ENCODE measurements at regions not wholly inside any gene's neighbourhood (a gene's known extent, or its start where the extent isn't known, plus 50 kb on each side); places are given as distances from the start of the nearest gene placed in this dataset.
A peak's percentile ranks its signal among the peaks of the same experiment; 100 is the strongest.

DNA sequence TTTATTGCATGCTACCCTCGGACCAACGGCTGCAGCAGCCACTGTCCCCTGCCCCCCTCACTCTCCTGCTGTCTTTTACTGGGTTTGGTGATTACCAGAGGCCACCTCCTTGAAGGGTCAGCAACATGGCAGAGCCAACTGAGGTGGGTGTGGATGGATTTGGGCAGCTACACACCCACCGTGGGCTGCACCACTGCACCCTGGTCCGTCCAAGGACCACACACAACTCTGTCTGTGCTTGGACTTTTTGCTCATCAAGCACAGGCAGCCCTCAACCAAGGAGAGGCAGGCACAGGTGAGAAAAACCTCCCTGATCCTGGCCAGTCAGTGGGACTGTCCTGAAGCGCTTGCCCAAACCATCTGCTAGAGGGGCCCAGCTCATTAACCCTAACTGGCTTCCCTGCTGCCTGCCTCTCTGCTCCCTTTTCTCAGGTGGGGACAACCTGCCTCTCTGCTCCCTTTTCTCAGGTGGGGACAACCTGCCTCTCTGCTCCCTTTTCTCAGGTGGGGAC, 239.5 kb upstream of the PITRM1 start:
- Histone ChIP-seq H3K27ac (ENCODE audit: low read length) (no peak overlapping the region), H2AFZ (ENCODE audit: low read length) (no peak overlapping the region), H3K4me2 (ENCODE audit: low read depth, low read length, poor library complexity, severe bottlenecking) (no peak overlapping the region), H3K4me1 (ENCODE audit: low read length) (no peaks in the 10 kb centered on the region), H3K27me3 (ENCODE audit: low read length) (no peaks in the 10 kb centered on the region), H3K4me3 (ENCODE audit: low read length) (no peak overlapping the region), H4K20me1 (ENCODE audit: insufficient read depth, low read depth, low read length) (no peaks in the 10 kb centered on the region), H3K79me2 (ENCODE audit: low read length) (no peaks in the 10 kb centered on the region), H3K36me3 (ENCODE audit: insufficient read depth, low read length) (no peaks in the 10 kb centered on the region), H3K9ac (ENCODE audit: low read length) (no peak overlapping the region), H3K9me2 (replicated peaks; ENCODE audit: insufficient read depth, low read length) (no peaks in the 10 kb centered on the region), H3K9me3 (ENCODE audit: low read length) (no peaks in the 10 kb centered on the region)
- DNase-seq, result no peak

DNA sequence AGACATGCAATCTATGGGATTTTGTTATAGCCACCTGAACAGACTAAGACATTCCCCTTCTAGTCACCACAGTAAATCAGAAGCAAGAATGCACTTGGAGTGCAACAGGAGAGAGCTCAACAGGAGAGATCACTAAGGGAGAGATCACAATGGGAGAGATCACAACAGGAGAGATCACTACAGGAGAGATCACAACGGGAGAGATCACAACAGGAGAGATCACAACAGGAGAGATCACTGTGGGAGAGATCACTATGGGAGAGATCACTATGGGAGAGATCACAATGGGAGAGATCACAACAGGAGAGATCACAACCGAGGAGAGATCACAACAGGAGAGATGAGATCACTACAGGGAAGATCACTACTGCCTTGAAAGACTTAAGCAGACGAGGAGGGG, 238.5 kb upstream of the PITRM1 start:
- no peaks in the 10 kb centered on the region for H3K9me3 ChIP-seq (ENCODE audit: low read length)
- H3K27me3 ChIP-seq (ENCODE audit: low read length), result no peaks in the 10 kb centered on the region
- H3K36me3 ChIP-seq (ENCODE audit: insufficient read depth, low read length), result no peaks in the 10 kb centered on the region
- H3K4me3 ChIP-seq (ENCODE audit: low read length), result no peak overlapping the region
- no peaks in the 10 kb centered on the region for H4K20me1 ChIP-seq (ENCODE audit: insufficient read depth, low read depth, low read length)
- no peak for DNase-seq
- no peaks in the 10 kb centered on the region for H3K79me2 ChIP-seq (ENCODE audit: low read length)
- H2AFZ ChIP-seq (ENCODE audit: low read length), result no peak overlapping the region
- no peaks in the 10 kb centered on the region for H3K9me2 ChIP-seq (replicated peaks; ENCODE audit: insufficient read depth, low read length)
- H3K9ac ChIP-seq (ENCODE audit: low read length), result no peak overlapping the region
- no peak overlapping the region for H3K27ac ChIP-seq (ENCODE audit: low read length)
- no peaks in the 10 kb centered on the region for H3K4me1 ChIP-seq (ENCODE audit: low read length)
- no peak overlapping the region for H3K4me2 ChIP-seq (ENCODE audit: low read depth, low read length, poor library complexity, severe bottlenecking)

DNA sequence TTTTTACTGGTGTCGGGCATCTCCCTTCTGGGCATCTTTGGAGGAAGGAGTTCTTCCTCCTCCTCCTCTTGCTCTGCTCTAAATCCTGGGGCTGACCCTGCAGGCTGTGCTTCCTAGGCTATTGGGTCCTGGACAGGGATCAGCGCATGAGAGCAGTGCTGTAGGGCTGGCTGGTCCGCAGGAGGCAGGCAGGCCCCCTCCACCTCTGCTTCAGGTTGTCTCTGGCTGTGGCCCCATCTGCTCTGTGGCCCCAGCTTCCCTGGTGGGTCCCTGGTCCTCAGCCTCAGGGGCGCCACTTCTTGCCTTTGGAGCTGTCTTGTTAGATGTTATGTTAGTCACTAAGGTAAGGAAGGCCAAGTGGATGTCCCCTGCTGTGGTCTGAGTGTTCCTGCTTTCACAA, 237.3 kb upstream of the PITRM1 start:
- Histone ChIP-seq H3K27ac (ENCODE audit: low read length) (no peak overlapping the region), H3K4me3 (ENCODE audit: low read length) (no peak overlapping the region), H3K4me2 (ENCODE audit: low read depth, low read length, poor library complexity, severe bottlenecking) (no peak overlapping the region), H2AFZ (ENCODE audit: low read length) (no peak overlapping the region), H3K36me3 (ENCODE audit: insufficient read depth, low read length) (no peaks in the 10 kb centered on the region), H3K79me2 (ENCODE audit: low read length) (no peaks in the 10 kb centered on the region), H4K20me1 (ENCODE audit: insufficient read depth, low read depth, low read length) (no peaks in the 10 kb centered on the region), H3K9me3 (ENCODE audit: low read length) (no peaks in the 10 kb centered on the region), H3K9ac (ENCODE audit: low read length) (no peak overlapping the region), H3K4me1 (ENCODE audit: low read length) (no peaks in the 10 kb centered on the region), H3K27me3 (ENCODE audit: low read length) (no peaks in the 10 kb centered on the region), H3K9me2 (replicated peaks; ENCODE audit: insufficient read depth, low read length) (no peaks in the 10 kb centered on the region)
- no peak for DNase-seq

DNA sequence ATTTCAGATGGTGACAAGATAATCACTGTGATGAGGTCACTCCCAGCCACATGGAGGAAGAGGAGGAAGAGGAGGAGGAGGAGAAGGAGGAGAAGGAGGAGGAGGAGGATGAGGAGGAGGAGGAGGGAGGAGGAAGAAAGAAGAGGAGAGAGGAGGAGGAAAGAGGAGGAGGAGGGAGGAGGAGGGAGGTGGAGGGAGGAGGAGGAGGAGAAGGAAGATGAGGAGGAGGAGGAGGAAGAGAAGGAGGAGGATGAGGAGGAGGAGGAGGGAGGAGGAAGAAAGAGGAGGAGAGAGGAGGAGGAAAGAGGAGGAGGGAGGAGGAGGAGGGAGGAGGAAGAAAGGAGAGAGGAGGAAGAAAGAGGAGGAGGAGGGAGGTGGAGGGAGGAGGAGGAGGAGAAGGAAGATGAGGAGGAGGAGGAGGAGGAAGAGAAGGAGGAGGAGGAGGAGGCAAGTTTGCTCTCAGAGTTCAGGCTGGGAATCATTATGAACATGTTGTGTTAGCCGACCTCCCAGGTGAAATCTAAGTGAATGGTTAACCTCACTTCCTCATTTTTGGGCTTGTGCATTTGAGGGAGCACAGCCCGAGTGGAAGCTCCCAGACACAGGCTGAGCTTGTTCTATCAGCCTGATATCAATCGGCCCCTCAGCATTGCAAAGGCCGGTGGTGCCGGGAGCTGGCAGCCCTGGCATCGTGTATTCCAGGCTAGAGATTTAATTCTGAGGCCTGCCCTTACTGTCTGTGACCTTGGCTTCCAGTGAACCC, 236.2 kb upstream of the PITRM1 start:
- H3K9me3 ChIP-seq (ENCODE audit: low read length), result no peaks in the 10 kb centered on the region
- no peaks in the 10 kb centered on the region for H4K20me1 ChIP-seq (ENCODE audit: insufficient read depth, low read depth, low read length)
- H3K4me2 ChIP-seq (ENCODE audit: low read depth, low read length, poor library complexity, severe bottlenecking), result no peak overlapping the region
- H3K36me3 ChIP-seq (ENCODE audit: insufficient read depth, low read length), result no peaks in the 10 kb centered on the region
- H3K4me3 ChIP-seq (ENCODE audit: low read length), result no peak overlapping the region
- no peaks in the 10 kb centered on the region for H3K4me1 ChIP-seq (ENCODE audit: low read length)
- H2AFZ ChIP-seq (ENCODE audit: low read length), result no peak overlapping the region
- H3K9ac ChIP-seq (ENCODE audit: low read length), result no peak overlapping the region
- H3K27me3 ChIP-seq (ENCODE audit: low read length), result no peaks in the 10 kb centered on the region
- H3K27ac ChIP-seq (ENCODE audit: low read length), result no peak overlapping the region
- peak; percentile 45 for DNase-seq
- H3K9me2 ChIP-seq (replicated peaks; ENCODE audit: insufficient read depth, low read length), result no peaks in the 10 kb centered on the region
- no peaks in the 10 kb centered on the region for H3K79me2 ChIP-seq (ENCODE audit: low read length)

DNA sequence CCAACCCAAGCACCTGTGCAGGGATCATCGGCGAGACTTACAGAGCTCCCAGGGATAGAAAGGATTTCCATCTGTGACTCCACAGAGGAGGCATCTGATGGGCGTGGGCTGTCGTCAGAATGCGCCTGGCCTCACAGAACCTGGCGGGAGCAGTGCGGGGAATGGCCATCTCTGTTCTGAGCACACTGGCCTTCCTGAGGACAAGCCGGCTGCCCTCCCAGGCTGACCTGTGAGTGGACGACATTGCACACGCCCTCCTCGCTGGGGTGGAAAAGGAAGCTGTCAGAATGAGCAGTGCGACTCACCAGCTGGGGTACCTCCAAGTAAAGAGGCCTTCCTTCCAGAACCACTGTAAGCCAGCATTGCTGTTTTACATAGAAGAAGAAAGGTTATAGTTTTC, 234.6 kb upstream of the PITRM1 start:
- Histone ChIP-seq H3K27ac (ENCODE audit: low read length) (no peak overlapping the region), H3K27me3 (ENCODE audit: low read length) (no peaks in the 10 kb centered on the region), H3K9me3 (ENCODE audit: low read length) (no peaks in the 10 kb centered on the region), H3K4me1 (ENCODE audit: low read length) (no peaks in the 10 kb centered on the region), H4K20me1 (ENCODE audit: insufficient read depth, low read depth, low read length) (no peaks in the 10 kb centered on the region), H3K79me2 (ENCODE audit: low read length) (no peaks in the 10 kb centered on the region), H2AFZ (ENCODE audit: low read length) (no peak overlapping the region), H3K36me3 (ENCODE audit: insufficient read depth, low read length) (no peaks in the 10 kb centered on the region), H3K9me2 (replicated peaks; ENCODE audit: insufficient read depth, low read length) (no peaks in the 10 kb centered on the region), H3K9ac (ENCODE audit: low read length) (no peak overlapping the region), H3K4me3 (ENCODE audit: low read length) (no peak overlapping the region), H3K4me2 (ENCODE audit: low read depth, low read length, poor library complexity, severe bottlenecking) (no peak overlapping the region)
- DNase-seq, result no peak

DNA sequence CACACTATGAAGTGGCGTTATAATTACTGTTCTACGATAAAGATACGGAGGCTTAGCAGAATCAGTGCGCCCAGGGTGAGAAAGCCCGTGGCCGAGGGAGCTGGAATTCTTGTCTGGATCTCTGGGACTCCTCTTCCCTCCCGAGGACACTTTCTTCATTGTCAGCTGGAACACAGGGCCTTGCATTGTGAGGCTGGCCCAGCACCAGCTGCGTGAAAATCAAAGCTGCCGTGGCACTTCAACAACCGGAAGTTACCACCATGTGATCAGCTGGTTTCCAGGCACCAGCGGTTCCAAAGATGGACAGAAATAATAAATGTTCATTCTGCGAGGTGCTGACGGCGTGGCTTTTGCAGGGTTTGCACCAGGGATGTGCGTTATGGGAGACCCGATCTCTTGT, 234.0 kb upstream of the PITRM1 start:
- no peaks in the 10 kb centered on the region for H3K27me3 ChIP-seq (ENCODE audit: low read length)
- H3K9ac ChIP-seq (ENCODE audit: low read length), result no peak overlapping the region
- DNase-seq, result no peak
- H4K20me1 ChIP-seq (ENCODE audit: insufficient read depth, low read depth, low read length), result no peaks in the 10 kb centered on the region
- H3K27ac ChIP-seq (ENCODE audit: low read length), result no peak overlapping the region
- H3K79me2 ChIP-seq (ENCODE audit: low read length), result no peaks in the 10 kb centered on the region
- no peaks in the 10 kb centered on the region for H3K36me3 ChIP-seq (ENCODE audit: insufficient read depth, low read length)
- H3K9me3 ChIP-seq (ENCODE audit: low read length), result no peaks in the 10 kb centered on the region
- H3K4me3 ChIP-seq (ENCODE audit: low read length), result no peak overlapping the region
- H2AFZ ChIP-seq (ENCODE audit: low read length), result no peak overlapping the region
- H3K9me2 ChIP-seq (replicated peaks; ENCODE audit: insufficient read depth, low read length), result no peaks in the 10 kb centered on the region
- no peak overlapping the region for H3K4me2 ChIP-seq (ENCODE audit: low read depth, low read length, poor library complexity, severe bottlenecking)
- H3K4me1 ChIP-seq (ENCODE audit: low read length), result no peaks in the 10 kb centered on the region

DNA sequence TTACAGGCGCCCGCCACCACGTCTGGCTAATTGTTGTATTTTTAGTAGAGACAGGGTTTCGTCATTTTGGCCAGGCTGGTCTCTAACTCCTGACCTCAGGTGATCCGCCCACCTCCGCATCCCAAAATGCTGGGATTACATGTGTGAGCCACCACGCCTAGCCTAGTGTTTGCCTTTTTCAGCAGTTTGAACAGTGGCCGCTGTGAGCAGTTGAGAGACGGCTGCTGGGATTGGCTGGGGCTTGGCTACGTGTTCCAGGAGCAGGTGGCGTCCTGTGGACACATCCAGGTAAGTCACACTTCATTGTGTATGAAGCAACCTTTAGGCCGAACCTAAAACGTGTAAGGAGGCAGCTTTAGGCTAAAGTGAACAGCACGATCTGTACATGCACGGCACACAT, 231.8 kb upstream of the PITRM1 start:
- H3K79me2 ChIP-seq (ENCODE audit: low read length), result no peaks in the 10 kb centered on the region
- H3K9me2 ChIP-seq (replicated peaks; ENCODE audit: insufficient read depth, low read length), result no peaks in the 10 kb centered on the region
- H3K9me3 ChIP-seq (ENCODE audit: low read length), result no peaks in the 10 kb centered on the region
- H2AFZ ChIP-seq (ENCODE audit: low read length), result no peak overlapping the region
- H3K4me1 ChIP-seq (ENCODE audit: low read length), result no peaks in the 10 kb centered on the region
- H3K9ac ChIP-seq (ENCODE audit: low read length), result no peak overlapping the region
- H3K27me3 ChIP-seq (ENCODE audit: low read length), result no peaks in the 10 kb centered on the region
- H3K4me2 ChIP-seq (ENCODE audit: low read depth, low read length, poor library complexity, severe bottlenecking), result no peak overlapping the region
- DNase-seq, result no peak
- H4K20me1 ChIP-seq (ENCODE audit: insufficient read depth, low read depth, low read length), result no peaks in the 10 kb centered on the region
- H3K36me3 ChIP-seq (ENCODE audit: insufficient read depth, low read length), result no peaks in the 10 kb centered on the region
- no peak overlapping the region for H3K4me3 ChIP-seq (ENCODE audit: low read length)
- no peak overlapping the region for H3K27ac ChIP-seq (ENCODE audit: low read length)

DNA sequence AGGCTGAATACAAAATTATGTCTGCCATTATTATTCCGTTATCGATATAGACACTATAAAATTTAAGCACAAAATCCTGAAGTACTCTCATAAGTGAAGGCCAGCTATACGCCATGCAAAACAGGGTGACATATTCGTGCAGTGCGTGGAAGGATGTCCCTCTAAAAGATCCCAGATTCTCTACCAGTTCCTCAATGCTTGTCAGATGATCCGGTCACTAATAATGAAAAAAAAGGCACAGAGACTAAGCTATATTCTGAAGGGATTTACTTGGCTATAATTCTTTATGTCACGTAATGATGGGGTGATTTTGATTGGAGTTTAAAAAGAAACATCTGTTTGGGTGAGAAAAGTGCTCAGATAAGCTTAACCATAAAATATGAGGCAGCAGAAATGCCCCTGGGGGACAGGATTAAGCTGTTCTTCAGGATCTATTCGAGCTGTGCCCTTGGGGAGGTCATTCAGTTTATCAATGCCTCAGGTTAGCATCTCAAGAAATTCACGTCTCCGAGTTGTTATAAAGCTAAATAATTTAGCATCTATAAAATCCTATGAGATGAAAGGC, 229.7 kb upstream of the PITRM1 start:
- no peaks in the 10 kb centered on the region for H3K4me1 ChIP-seq (ENCODE audit: low read length)
- no peak for DNase-seq
- no peaks in the 10 kb centered on the region for H3K36me3 ChIP-seq (ENCODE audit: insufficient read depth, low read length)
- no peak overlapping the region for H3K4me2 ChIP-seq (ENCODE audit: low read depth, low read length, poor library complexity, severe bottlenecking)
- no peaks in the 10 kb centered on the region for H3K27me3 ChIP-seq (ENCODE audit: low read length)
- no peaks in the 10 kb centered on the region for H3K79me2 ChIP-seq (ENCODE audit: low read length)
- H3K27ac ChIP-seq (ENCODE audit: low read length), result no peak overlapping the region
- no peaks in the 10 kb centered on the region for H4K20me1 ChIP-seq (ENCODE audit: insufficient read depth, low read depth, low read length)
- no peaks in the 10 kb centered on the region for H3K9me3 ChIP-seq (ENCODE audit: low read length)
- no peak overlapping the region for H3K9ac ChIP-seq (ENCODE audit: low read length)
- no peak overlapping the region for H3K4me3 ChIP-seq (ENCODE audit: low read length)
- no peak overlapping the region for H2AFZ ChIP-seq (ENCODE audit: low read length)
- H3K9me2 ChIP-seq (replicated peaks; ENCODE audit: insufficient read depth, low read length), result no peaks in the 10 kb centered on the region

Measured in Karpas-422 (cell line).